ENCODE measurements at regions not wholly inside any gene's neighbourhood (a gene's known extent, or its start where the extent isn't known, plus 50 kb on each side); places are given as distances from the start of the nearest gene placed in this dataset.
A peak's percentile ranks its signal among the peaks of the same experiment; 100 is the strongest.

DNA sequence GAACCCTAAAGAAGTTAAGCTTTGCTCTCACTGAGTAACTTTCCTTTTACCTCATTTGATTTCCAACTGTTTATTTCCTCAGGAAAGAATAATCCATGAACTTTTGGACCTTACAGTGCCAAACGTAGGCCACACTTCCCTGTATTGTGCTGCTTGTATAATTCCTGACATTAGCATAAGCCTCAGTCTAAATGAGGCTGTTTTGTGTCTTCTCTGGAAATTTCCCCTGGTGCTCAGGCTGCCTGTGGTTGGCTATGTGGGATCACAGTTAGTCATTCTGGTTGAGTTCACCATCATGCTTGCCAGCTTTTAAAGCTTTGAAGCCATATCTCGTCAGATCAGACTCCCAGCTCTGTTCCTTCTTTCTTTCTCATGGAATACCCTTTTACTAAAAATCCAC, 107.0 kb downstream of the FAM76B start:
- CTCF ChIA-PET = no interaction called here
- no peaks in the 10 kb centered on the region for H4K20me1 ChIP-seq (ENCODE audit: insufficient read depth)
- ATAC-seq = no peak
- no peaks in the 10 kb centered on the region for H3K9me3 ChIP-seq (ENCODE audit: control insufficient read depth in 1 of 2, insufficient read depth in 1 of 2, low read depth in 1 of 2, low read length in 2 of 2)
- H2AFZ ChIP-seq (ENCODE audit: low read depth, low read length, poor library complexity, severe bottlenecking) = no peak overlapping the region
- intact Hi-C loops (cut with micrococcal nuclease) = no loop called here
- H3K27ac ChIP-seq (ENCODE audit: low read depth, low read length) = no peak overlapping the region
- no peaks in the 10 kb centered on the region for H3K36me3 ChIP-seq (ENCODE audit: control insufficient read depth in 1 of 2, insufficient read depth in 2 of 2, low read length in 2 of 2)
- no peak for DNase-seq (ENCODE audit: low read depth, low spot score)
- RAD21 ChIA-PET (ENCODE audit: low non-redundant PET in 1 of 2, low total read pairs in 2 of 2, uncharacterized antibody in 2 of 2, unreplicated experiment in 2 of 2) = no interaction called here
- H3K9me2 ChIP-seq (ENCODE audit: insufficient read depth) = no peaks in the 10 kb centered on the region
- no peaks in the 10 kb centered on the region for H3K79me2 ChIP-seq (ENCODE audit: insufficient read depth, low read length)
- no peak overlapping the region for H3K9ac ChIP-seq (ENCODE audit: low read length)
- no peak overlapping the region for H3K4me3 ChIP-seq (replicated peaks in 1 of 2; ENCODE audit: low read depth in 1 of 2, low read length in 2 of 2)
- BruUV-seq (replicated peaks) = no TSS peak
- no peaks in the 10 kb centered on the region for H3K4me1 ChIP-seq (ENCODE audit: control insufficient read depth in 1 of 2, insufficient read depth in 2 of 2, low read length in 2 of 2)
- TF ChIP-seq EGR1 (IDR thresholded peaks at IDR 0.05; ENCODE audit: low read depth) (no peak), FOSL1 (IDR thresholded peaks at IDR 0.05; ENCODE audit: low read depth) (no peak)
- H3K4me2 ChIP-seq (ENCODE audit: low read length) = no peak overlapping the region
- H3K27me3 ChIP-seq (ENCODE audit: insufficient read depth, low read length) = no peaks in the 10 kb centered on the region
- POLR2A ChIA-PET = no interaction called here

DNA sequence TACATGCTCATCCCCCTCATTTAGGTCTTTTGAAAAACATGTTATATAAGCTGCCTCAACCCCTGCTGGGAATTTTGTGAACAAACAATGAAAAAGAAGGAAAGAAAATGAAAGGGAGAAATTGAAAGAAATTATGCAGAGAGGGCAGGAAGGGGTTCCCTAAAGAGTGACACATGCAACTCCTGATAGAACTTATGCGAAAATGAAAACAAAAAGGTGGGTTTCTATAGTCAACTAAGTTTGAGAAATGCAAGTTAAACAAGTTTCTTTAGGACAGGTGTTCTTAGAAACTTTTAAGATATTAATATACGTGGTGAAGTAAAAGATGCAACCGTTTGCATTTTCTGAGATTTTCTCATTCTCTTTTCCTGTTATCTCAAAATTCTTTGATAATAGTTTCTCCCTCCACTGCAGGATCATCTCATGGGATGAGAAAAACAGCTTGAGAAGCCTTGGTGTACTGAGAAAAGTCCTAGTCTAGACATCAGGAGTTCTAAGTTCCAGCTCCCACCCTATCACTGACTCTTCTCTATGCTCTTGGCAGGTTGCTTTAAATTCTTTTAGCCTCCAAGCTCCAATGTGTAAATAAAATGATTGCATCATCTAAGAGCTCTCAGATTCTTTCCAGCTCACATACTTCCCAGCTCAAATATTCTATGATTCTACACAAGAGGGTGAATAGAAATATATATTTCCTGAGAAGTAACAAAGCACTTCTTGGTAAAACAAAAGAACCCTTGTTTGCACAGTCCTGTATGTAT, 109.2 kb downstream of the FAM76B start:
- DNase-seq (ENCODE audit: low read depth, low spot score) (no peak), ATAC-seq (no peak)
- Histone ChIP-seq H3K9me2 (ENCODE audit: insufficient read depth) (no peaks in the 10 kb centered on the region), H3K4me3 (replicated peaks in 1 of 2; ENCODE audit: low read depth in 1 of 2, low read length in 2 of 2) (no peak overlapping the region), H3K4me2 (ENCODE audit: low read length) (no peak overlapping the region), H2AFZ (ENCODE audit: low read depth, low read length, poor library complexity, severe bottlenecking) (no peak overlapping the region), H3K9me3 (ENCODE audit: control insufficient read depth in 1 of 2, insufficient read depth in 1 of 2, low read depth in 1 of 2, low read length in 2 of 2) (no peaks in the 10 kb centered on the region), H3K27me3 (ENCODE audit: insufficient read depth, low read length) (no peaks in the 10 kb centered on the region), H3K27ac (ENCODE audit: low read depth, low read length) (no peak overlapping the region), H3K79me2 (ENCODE audit: insufficient read depth, low read length) (no peaks in the 10 kb centered on the region), H4K20me1 (ENCODE audit: insufficient read depth) (no peaks in the 10 kb centered on the region), H3K9ac (ENCODE audit: low read length) (no peak overlapping the region), H3K36me3 (ENCODE audit: control insufficient read depth in 1 of 2, insufficient read depth in 2 of 2, low read length in 2 of 2) (no peaks in the 10 kb centered on the region), H3K4me1 (ENCODE audit: control insufficient read depth in 1 of 2, insufficient read depth in 2 of 2, low read length in 2 of 2) (no peaks in the 10 kb centered on the region)
- RAD21 ChIA-PET (ENCODE audit: low non-redundant PET in 1 of 2, low total read pairs in 2 of 2, uncharacterized antibody in 2 of 2, unreplicated experiment in 2 of 2) = interaction anchor here in 1 of 2 experiments (1.5 kb wide), 1 partner anchor 25 kb away, joined by 3 read pairs; no protein-coding TSS in a partner anchor
- POLR2A ChIA-PET = interaction anchor here (1.3 kb wide), 2 partner anchors 10 to 12 kb away, joined by 3 read pairs; no protein-coding TSS in a partner anchor
- BruUV-seq (replicated peaks) = no TSS peak
- CTCF ChIA-PET = interaction anchor here (1.1 kb wide), 1 partner anchor 25 kb away, joined by 4 read pairs; no protein-coding TSS in a partner anchor
- intact Hi-C loops (cut with micrococcal nuclease) = no loop called here
- TF ChIP-seq, protein P1, sequence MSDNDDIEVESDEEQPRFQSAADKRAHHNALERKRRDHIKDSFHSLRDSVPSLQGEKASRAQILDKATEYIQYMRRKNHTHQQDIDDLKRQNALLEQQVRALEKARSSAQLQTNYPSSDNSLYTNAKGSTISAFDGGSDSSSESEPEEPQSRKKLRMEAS (IDR thresholded peaks at IDR 0.05) = no peak
- no peak for TF ChIP-seq SRF (IDR thresholded peaks at IDR 0.05; ENCODE audit: low read depth)
- no peak for TF ChIP-seq YY1 (IDR thresholded peaks at IDR 0.05; ENCODE audit: extremely low read depth, insufficient replicate concordance, low read depth, low read length)
- no peak for TF ChIP-seq JUND (IDR thresholded peaks at IDR 0.05)
- TF ChIP-seq SP1 (IDR thresholded peaks at IDR 0.05; ENCODE audit: low read depth) = no peak
- no peak for TF ChIP-seq RAD21 (IDR thresholded peaks at IDR 0.05; ENCODE audit: low read depth)
- TF ChIP-seq POLR2AphosphoS5 (IDR thresholded peaks at IDR 0.05; ENCODE audit: low read depth, low read length) = no peak
- TF ChIP-seq, protein P2, sequence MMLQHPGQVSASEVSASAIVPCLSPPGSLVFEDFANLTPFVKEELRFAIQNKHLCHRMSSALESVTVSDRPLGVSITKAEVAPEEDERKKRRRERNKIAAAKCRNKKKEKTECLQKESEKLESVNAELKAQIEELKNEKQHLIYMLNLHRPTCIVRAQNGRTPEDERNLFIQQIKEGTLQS (IDR thresholded peaks at IDR 0.05) = 0 out of 2 replicates have a peak, but pooled peaks have one; percentile 26
- no peak for TF ChIP-seq ZFX (IDR thresholded peaks at IDR 0.05)
- TF ChIP-seq CEBPB (IDR thresholded peaks at IDR 0.05; ENCODE audit: low read depth) = peak; percentile 35; the same call in 1 of the 2 replicates
- no peak for TF ChIP-seq FOSL1 (IDR thresholded peaks at IDR 0.05; ENCODE audit: low read depth)

Measured in HCT116 (cell line).